AG20443 (cell line): ENCODE measurements at regions not wholly inside any gene's neighbourhood (a gene's known extent, or its start where the extent isn't known, plus 50 kb on each side); places are given as distances from the start of the nearest gene placed in this dataset.

Experiments
- DNase-seq: peaks from one replicate; pipeline ENCODE4 v3.0.0; 2012; ENCODE audit warnings: low spot score, mixed read lengths

DNA sequence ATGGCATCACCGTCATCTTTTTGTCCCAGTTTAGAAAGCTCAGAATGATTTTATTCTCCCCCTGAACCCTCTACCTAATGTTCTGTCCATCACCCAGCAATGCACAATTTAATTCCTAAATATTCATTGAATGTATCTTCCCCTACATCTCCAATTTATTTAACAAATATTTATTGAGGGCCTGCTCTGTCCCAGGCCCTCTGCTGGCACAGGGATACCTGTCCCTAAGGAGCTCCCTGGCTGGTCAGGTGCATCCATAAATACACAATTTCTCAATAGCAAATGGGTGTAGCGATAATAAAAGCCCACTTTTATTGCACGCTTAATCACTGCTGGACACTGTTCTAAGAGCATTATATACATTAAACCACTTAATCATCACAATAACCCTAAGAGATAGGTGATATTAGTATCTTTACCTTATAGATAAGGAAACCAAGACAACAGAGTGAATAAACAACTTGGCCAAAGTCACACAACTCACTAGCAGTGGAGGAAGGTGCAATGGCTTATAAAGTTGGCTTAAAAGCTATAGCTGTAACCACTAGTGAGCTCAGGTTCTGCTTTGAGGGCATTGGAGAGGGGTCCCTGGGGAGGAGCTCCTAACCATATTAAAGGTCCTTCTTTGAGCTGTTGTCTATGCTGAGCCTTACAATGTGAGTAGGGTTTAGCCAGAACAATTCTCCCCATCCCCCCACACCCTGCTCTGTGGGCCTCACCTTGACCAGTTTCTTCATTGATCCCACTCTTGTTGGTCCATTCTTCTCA, 126.3 kb upstream of the JUN start:
- DNase-seq = no peak

DNA sequence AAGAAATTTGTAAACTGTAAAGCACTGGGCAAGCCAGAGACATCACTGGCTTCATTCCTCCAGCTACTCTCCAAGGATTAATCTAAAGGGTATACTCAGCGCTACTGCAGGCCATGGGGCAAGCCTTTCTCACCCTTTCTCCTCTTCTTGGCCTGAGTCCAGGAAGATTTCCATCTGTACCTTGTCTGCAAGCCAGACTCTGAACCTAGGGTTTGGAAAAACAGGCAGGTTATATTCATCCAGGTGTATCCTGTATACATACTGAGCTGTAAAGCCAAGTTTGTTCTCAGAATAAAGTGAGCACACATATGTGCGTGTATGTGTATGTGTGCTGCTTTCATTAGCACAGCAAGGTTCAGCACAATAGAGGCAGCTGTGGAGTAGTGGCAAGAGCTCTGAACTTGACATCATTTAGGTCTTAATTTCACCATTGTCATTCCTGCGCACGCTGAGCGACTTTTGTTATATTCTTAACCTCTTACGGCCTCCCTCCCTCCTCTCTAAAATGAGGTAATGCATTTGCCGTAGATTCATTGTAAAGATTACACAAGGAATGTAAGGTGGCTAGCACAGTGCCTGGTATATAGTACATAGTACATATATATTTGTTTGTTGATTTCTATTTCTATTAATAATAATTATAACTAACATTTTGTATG, 128.1 kb upstream of the JUN start:
- no peak for DNase-seq

DNA sequence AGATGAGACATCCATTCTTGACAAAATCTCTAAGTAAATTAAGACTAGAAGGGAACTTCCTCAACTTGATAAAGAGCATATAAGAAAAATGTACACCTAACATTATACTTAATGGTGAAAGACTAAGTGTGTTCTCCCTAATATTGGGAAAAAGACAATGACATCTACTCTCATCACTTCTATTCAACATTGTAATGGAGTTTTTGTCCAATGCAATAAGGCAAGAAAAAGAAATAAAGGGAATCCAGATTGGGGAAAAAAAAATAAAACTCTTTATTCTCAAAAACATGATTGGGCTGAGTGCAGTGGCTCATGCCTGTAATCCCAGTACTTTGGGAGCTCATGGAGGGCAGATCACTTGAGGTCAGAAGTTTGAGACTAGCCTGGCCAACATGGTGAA, 131.1 kb upstream of the JUN start:
- no peak for DNase-seq

DNA sequence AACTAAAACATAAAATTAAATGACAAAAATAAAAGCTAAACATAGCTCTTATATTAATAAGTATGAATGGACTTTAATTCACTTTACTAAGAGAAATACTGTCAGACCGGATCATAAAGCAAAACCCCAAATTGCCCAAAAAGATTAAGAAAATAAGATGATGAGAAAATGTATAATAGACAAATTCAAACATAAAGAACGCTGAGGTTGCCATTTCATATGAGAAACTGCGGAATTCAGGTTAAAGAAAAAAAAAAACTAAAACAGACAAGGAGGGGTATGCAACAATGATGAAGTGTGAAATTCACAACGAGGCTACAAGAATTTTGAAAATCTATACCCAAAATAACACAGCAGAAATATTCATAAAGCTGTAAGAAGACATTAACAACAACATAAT, 133.6 kb upstream of the JUN start:
- no peak for DNase-seq

DNA sequence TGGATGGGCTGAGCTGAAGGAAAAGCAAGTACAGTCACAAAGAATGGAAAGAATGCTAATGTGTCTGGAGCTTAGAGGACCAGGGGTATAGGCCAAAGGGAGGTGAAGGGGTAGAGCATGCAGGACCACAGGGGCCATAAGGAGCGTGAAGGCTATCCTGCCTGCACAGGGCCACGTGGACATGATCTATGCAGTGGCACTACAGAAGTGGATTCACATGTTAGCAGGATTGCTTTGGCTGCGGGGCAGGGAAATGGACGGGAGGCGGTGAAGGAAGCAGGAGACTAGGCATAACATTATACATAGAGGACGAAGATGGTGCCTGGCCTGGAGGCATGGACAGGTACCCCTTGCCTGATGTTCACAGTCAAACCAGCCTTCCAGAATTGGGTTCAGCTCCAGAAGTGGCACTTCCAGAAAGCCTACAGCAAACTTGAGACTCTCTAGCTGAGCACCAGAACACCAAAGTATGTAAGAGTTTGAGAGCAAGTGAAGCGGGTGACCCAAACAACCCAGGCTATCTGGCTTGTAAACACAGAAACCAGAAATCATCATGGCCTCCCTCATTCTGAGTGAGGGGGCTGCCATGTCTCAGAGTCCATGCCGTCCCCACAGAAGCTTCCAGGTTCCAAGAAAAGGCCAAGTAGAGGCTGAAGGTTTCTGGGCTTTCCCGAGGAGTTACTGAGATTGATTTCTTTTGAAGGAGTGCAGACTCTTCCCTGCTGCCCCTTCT, 135.5 kb upstream of the JUN start:
- no peak for DNase-seq

DNA sequence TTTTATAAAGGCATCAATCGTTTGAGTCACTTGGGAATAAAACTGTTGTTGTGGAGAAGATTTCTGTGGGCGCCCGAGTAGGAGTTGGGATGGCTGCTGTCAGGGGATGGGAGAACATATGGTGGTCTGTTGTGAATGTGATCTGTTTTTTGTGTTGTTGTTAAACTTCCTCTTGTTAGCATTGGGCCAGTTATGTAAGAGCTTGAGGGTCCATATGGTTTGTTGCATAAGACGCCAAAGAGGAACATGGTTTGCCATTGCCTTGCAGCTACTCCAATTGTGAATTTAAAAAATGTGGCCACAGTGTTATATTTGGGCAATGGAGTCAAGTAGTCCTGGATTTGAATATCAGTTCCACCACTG, 136.1 kb upstream of the JUN start:
- DNase-seq = no peak

DNA sequence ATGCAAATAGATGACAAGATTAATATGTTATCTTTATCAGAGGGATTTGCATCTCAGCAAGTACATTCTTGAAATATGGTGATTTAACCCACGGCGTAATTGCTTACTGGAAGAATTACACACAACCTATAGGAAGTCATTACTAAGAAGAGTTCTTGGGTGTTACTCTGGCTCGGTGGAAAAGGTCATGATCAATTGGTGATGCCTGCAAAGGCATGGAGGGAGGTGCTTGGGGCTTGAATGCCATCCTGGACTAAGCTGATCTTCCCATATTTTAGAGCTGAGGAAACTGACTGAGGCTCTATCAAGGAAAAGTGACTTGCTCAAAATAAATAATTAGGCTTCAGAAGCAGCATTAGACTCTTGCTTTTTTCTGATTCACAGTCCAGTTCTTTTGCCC, 137.5 kb upstream of the JUN start:
- no peak for DNase-seq

DNA sequence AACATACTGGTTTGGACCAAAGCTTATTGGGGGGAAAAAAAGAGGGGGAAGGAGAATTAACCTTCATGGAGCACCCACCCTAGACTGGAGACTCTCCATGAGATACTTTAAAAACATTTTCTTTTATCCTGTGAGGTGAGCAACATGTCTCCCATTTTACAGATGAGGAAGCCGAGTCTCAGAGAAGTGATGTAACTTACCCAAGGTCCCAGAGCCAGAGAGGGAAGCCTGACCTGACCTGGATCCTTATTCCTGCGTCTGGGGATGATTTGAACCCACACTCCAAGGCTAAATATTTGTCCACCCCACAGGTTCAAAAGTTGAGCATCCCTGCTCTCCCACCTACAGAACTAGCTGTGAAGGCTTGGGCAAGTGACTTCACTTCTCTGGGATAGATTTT, 137.9 kb upstream of the JUN start:
- no peak for DNase-seq

DNA sequence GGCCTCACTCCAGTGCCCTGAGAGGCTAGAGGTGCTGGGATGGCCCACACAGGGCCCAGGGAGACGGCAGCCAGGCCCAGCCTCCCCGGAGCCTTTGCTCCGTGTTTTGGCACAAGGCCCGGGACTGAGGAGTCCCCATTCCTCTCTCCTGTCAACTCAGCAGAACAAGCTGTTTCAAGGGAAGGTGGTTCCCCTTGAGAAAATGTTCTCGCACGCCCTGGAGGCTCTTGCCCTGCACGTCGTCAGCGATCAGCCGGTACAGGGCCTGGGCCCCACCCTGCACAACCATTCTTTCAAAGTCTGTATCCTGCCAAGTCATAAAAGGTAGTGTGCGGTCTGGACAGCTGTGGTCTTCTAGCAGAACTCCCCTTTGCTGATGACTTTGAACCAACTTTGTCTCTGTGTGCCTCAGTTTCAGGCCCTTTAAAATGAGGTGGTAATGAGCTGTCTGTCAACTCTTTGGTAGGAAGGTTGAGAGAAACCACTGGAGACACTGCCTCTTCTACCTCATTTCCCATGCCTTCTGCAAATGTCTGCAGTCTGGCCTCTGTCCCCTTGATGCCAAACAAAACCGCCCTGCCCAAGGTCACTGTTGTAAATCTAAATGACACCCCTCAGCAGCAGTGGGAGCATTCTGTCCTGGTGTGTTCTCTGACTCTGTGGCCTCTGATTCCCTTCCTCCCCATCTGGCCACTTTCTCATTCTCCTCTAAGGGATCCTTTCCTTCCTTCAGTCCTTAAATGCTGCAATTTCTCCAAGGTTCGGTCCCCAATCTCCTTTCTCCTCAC, 138.6 kb upstream of the JUN start:
- no peak for DNase-seq

DNA sequence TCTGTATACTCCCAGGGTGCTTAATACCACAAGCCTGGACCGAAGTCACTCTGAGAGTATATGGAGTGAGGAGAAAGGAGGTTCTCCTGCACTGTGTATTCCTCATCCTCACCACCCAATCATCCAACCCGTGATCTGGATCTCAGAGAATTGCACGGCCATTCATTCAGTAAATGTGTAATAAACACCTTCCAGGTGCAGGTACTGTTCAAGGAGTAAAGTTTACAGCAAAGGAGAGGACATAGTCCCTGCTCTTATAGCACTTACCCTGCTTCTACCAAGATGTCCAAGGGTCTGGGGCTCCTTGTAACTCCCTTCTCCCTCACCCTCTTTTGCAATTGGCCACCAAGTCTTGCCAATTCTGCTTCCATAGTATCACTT, 139.2 kb upstream of the JUN start:
- DNase-seq = no peak

DNA sequence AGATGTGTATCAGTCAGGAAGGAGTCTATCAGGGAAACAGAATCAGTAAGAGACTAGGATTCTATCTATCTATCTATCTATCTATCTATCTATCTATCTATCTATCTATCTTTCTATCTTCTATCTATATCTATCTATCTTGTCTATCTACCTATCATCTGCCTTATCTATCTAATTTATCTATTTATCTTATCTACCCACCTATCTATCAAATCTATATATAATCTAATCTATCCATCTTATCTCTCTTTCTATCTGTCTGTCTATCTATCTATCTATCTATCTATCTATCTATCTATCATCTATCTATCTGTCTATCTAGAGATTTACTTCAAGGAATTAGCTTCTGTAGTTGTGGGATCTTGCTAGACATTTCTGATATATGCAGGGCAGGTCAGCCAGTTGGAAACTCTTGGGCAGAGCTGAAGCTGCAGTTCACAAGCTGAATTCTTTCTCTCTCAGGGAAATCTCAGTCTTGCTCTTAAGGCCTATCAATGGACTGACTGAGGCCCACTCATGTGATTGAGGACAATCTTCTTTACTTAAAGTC, 140.2 kb upstream of the JUN start:
- DNase-seq = no peak

DNA sequence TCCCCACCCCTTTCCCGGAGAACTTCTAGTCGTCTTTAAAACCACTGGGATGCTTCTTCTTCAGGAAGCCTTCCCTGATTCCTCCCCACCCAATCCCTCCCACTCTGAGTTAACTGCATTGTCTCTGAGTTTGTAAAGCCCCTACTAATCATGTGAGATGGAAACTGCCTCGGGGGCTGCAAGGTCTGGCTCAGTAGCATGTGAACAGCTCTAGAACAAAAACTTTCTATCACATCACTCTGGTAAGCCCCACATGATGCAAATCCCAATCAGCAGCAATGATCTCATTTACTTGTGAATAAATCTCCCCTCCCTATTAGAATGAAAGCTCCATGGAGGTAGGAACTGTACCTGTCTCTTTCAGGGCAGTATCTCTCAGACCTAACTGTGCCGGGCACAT, 141.0 kb upstream of the JUN start:
- DNase-seq = no peak

DNA sequence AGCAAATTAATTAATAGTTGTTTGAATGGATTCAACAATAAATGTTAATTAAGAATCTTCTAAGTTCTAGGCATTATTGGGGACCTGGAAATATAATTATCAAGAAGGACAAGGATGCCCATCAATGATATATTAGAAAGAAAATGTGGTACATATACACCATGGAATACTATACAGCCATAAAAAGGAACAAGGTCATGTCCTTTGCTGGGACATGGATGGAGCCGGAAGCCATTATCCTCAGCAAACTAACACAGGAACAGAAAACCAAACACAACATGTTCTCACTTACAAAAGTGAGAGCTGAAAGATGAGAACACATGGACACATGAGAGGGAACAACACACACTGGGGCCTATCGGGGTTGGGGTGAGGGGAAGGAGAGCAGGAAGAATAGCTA, 141.4 kb upstream of the JUN start:
- DNase-seq = no peak

DNA sequence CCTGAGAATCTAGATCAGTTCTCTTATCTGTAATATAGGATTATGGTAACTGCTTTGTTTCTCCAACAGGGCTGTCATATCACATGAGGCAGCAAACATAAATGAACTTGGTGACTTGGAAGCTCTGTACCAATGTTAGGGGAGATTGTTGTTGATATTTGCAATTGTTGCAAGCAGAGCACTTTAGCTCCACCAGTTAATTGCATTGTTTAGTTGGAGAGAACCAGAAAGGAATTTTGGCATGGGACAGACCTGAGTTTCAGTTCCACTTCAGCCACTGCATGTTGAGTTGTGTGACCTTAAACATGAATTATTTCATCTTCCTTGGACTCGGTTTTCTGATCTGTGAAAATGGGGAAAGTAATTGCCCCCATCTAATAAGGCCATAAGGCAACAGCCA, 142.3 kb upstream of the JUN start:
- no peak for DNase-seq

DNA sequence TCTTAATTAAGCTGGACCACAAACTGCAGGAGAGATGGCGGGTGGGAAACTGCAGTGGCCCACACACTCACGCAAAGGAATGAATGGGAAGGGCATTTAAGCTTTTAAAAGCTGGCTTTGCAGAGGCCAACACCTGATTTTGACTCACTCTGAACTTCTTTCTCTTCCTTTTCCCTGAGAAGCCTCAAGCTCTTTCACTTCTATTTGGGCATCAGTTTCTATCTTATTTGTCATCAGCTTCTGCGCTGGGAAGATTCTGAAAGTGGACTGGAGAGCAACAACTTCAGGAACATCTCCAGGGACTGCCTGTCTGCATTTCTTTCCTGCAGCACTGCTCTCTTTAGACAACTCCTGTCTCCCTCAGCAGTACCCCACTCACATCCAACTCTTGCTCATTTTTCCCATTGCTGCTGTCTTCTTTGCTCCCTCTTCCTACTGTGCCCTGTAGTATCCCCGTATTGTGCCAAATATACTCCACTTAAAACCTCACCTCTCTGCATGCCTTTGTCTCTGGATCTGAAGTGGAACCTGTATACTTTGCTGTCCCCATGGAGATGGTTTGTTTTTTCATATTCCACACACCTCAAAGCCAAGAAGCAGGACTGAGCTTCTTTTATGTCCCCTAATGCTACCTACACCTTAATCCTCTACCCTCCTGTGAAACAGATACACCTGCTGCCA, 143.3 kb upstream of the JUN start:
- DNase-seq = no peak

DNA sequence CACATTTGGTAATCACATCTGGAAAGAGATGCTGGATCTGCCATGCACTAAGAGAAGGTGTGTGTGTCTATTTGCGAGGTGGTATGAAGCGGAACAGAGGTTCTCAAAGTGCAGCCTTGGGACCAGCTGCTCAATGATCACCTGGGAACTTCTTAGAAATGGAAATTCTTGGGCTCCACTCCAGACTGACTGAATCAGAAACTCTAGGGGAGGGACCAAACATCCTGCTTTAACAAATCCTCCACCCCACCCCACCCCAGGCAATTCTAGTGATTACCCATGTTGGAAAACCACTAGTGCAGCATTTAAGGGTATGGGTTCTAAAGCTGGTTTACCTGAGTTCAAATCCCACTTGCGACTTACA, 143.9 kb upstream of the JUN start:
- DNase-seq = no peak

DNA sequence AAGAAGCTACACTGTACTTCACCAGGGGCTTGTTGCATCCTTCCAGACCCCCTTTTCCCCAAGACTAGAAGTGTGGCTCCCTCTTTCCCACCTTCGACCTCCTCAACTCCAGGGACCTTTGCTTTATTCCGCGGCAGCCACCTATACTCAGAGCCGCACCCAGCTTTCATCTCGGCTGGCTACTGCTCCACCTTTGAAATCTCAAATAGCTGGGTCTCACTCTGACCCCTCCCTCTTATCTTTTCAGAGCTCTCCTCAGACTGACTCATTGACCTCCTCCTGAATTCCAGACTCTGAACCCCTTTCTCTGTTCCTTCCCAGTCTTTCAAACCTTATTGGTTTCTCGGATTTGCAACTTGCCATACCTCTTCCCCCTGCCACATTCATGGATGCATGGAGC, 144.7 kb upstream of the JUN start:
- DNase-seq = no peak

DNA sequence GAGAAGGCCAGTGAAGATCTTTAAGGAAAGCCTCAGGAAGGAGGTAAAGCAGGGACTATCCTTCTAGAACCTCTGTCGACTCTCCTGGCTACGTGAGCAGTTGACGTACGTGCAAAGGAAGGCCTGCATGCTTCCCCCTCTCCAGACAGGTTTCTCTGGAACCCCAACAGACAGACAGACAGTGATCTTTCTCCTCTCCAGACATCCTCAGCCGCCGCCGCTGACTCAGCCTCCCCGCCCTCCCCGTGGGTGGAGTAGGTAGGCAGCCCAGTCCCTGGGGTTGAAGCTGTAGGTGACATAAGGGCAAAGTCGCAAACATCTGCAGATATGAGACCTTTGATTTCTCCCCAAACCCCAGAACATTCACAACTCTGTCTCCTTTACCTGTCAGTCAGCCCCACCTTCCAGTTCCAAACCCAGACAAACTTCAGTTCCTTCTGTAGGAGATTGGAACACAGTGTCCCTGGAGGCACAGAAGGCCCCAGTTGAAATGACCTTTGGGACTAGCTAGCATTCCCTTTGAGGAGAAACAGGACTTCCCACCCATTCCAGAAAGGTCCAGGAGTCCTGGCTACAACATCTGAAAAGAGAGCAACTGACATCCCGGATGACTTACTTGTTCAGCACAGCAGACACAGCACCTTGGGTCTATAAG, 146.0 kb upstream of the JUN start:
- no peak for DNase-seq

DNA sequence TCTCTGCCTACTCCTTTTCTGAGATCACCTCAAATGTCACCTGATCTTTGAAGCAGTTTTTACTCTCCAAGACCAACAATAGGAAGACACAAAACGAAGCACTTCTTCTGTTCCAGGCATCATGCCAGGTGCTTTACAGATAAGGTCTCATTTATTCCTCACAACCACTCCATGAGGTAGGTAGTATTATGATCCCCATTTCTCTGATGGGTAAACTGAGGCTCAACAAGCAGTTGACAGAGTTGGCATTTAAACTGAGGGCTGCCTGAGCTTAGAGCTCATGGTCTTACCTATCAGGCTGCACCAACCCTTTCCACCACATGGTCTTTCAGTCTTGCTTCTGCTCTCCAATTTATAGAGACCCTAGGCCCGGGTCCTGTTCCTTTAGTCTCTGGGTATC, 147.2 kb upstream of the JUN start:
- DNase-seq = no peak

DNA sequence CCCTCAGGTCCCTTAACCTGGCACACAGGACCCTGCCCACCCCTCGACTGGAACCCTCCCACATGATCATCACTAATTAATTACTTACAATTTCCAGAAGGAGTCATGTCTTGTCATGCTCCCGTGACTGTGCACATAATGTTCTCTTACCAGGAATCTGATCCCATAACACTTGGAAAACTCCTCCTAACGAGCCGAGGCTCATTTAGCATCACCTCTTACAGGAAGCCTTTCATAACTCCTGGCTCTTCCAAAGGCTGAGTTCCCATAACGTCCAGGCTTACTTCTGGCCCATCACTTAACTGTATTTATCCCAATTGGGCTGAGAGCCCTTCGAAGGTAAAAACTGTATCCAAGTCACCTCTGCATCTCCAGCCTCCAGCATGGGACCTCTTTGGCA, 147.9 kb upstream of the JUN start:
- DNase-seq = no peak

DNA sequence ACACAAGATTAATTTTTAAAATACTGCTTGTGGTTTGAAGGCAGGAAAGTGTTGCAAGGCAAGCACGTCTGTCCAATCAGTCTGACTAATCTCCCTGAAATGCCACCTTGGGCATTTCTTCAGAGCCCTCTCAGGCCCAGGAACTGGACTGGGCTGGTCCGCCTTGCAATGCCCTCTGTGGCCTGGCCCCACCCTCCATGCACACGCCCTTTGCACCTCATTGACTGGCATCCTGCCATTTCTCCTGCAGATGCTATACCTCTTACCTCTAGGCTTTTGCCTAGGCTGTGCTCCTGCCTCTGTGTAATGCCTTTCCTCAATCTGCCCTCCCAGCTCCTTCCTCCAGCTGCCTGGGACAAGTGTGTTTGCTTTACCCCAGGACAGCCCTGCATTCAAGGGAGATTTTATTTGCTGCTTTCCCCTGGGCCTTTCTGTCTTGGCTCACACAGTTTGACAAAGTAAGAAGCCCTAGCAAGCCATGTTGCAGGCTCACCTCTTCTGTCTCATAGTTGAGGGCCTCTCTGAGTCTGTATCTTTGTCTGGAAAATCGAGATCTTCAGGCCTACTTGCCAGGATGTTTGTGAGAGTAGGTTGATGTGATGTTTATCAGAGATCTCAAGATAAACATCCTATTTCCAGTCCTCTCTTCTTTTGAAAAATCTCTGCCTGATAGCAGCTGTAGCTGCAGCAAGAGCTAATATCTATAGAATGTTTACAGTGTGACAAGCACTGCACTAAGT, 149.2 kb upstream of the JUN start:
- peak; percentile 91 for DNase-seq
